ENCODE measurements at regions not wholly inside any gene's neighbourhood (a gene's known extent, or its start where the extent isn't known, plus 50 kb on each side); places are given as distances from the start of the nearest gene placed in this dataset.

DNA sequence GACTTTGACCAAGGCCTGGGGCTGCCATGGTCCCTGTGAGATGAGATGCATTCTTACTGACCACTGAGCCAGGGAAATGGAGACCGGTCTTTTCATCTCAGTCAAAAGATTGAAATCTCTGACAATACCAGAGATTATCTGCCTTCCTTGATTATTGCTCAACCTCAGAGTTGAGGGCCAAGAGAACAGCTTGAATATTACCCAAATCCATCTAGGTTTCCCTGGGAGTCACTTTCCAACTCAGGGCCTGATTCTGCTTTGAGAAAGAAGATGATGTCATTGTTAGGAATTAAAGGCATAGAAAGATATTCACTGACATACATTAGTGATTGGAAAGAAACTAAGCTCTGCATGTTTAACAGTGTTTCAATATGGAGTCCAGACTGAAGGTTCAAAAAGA is 515.9 kb upstream of the TBX3 start:
- no peaks in the 10 kb centered on the region for H3K4me1 ChIP-seq (ENCODE audit: control insufficient read depth, extremely low read depth, insufficient read depth, low read length)
- H3K27ac ChIP-seq (ENCODE audit: insufficient read depth, low read depth, low read length) = no peak overlapping the region
- ChIA-PET CTCF (no interaction called here), POLR2A (no interaction called here)
- H3K9me1 ChIP-seq (replicated peaks; ENCODE audit: control insufficient read depth, extremely low read depth, insufficient read depth, low read length) = no peaks in the 10 kb centered on the region
- H4K20me1 ChIP-seq (replicated peaks; ENCODE audit: control insufficient read depth, extremely low read depth, insufficient read depth, low read length) = no peaks in the 10 kb centered on the region
- no peak overlapping the region for H3K4me2 ChIP-seq (ENCODE audit: insufficient read depth, low read length)
- no peak overlapping the region for H3K4me3 ChIP-seq (replicated peaks in 1 of 3; ENCODE audit: insufficient read depth in 1 of 3, low read depth in 1 of 3, low read length in 3 of 3)
- H3K36me3 ChIP-seq (ENCODE audit: control insufficient read depth in 2 of 2, extremely low read depth in 1 of 2, insufficient read depth in 2 of 2, low read length in 2 of 2) = no peaks in the 10 kb centered on the region
- no peak for TF ChIP-seq MYC (IDR thresholded peaks at IDR 0.05; ENCODE audit: low read depth, low read length)
- TF ChIP-seq GATA2 (IDR thresholded peaks at IDR 0.05; ENCODE audit: insufficient read depth, insufficient read length, low read depth, low read length) = no peak
- H3K9ac ChIP-seq (replicated peaks; ENCODE audit: extremely low read depth, insufficient read depth, low read length) = no peak overlapping the region
- intact Hi-C loops (cut with micrococcal nuclease) (no loop called here), dilution Hi-C loops (cut with MboI; ENCODE audit: extremely low pct_ligation_motif_present, low sequenced_read_pairs) (no loop called here)
- no peak overlapping the region for H2AFZ ChIP-seq (ENCODE audit: low read depth, low read length)
- DNase-seq (ENCODE audit: low read depth, low spot score) = no peak
- H3K9me3 ChIP-seq (replicated peaks; ENCODE audit: control insufficient read depth, insufficient read depth, low read length) = peaks cover 7% of the 10 kb centered on the region
- BruUV-seq (replicated peaks) = no TSS peak
- H3K27me3 ChIP-seq (ENCODE audit: control insufficient read depth in 2 of 2, insufficient read depth in 2 of 2, low read length in 2 of 2) = no peaks in the 10 kb centered on the region
- FAIRE-seq = no peak
- no peaks in the 10 kb centered on the region for H3K79me2 ChIP-seq (ENCODE audit: control insufficient read depth, insufficient read depth, low read length)

DNA sequence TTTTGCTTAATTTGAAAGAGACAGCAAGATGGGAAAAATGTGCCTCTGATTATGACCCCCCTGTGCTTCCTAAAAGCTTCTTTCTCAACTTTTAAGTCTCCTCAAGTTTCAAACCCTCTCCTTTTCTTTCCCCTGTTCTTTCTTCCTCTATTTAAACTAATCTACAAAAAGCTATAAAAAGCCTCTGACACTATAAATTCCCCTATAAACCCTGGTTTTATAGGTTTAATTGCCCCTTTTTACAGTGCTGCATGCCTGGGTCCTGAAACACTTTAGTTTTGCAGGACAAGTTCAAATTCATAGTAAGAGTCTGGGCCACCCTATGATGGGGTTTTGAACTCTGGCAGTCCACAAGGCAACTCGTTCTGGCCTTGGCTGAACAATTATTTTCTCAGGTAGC is 510.9 kb upstream of the TBX3 start:
- POLR2A ChIA-PET = no interaction called here
- CTCF ChIA-PET = no interaction called here
- H3K79me2 ChIP-seq (ENCODE audit: control insufficient read depth, insufficient read depth, low read length) = no peaks in the 10 kb centered on the region

More for the DNA sequence above, 510.9 kb upstream of the TBX3 start:
- H3K9me3 ChIP-seq (replicated peaks; ENCODE audit: control insufficient read depth, insufficient read depth, low read length) = peaks cover 7% of the 10 kb centered on the region
- no peak for TF ChIP-seq FOS (IDR thresholded peaks at IDR 0.05; ENCODE audit: borderline replicate concordance, insufficient read depth, low read length)
- TF ChIP-seq JUN (IDR thresholded peaks at IDR 0.05; ENCODE audit: borderline replicate concordance, insufficient read depth, insufficient read length, low read depth) = no peak
- TF ChIP-seq, protein P1, sequence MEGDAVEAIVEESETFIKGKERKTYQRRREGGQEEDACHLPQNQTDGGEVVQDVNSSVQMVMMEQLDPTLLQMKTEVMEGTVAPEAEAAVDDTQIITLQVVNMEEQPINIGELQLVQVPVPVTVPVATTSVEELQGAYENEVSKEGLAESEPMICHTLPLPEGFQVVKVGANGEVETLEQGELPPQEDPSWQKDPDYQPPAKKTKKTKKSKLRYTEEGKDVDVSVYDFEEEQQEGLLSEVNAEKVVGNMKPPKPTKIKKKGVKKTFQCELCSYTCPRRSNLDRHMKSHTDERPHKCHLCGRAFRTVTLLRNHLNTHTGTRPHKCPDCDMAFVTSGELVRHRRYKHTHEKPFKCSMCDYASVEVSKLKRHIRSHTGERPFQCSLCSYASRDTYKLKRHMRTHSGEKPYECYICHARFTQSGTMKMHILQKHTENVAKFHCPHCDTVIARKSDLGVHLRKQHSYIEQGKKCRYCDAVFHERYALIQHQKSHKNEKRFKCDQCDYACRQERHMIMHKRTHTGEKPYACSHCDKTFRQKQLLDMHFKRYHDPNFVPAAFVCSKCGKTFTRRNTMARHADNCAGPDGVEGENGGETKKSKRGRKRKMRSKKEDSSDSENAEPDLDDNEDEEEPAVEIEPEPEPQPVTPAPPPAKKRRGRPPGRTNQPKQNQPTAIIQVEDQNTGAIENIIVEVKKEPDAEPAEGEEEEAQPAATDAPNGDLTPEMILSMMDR (IDR thresholded peaks at IDR 0.05; ENCODE audit: extremely low read depth in 1 of 2, insufficient read depth in 1 of 2, low read depth in 1 of 2, low read length in 2 of 2) = no peak
- TF ChIP-seq MYC (IDR thresholded peaks at IDR 0.05; ENCODE audit: low read depth, low read length) = no peak
- TF ChIP-seq POLR2AphosphoS5 (IDR thresholded peaks at IDR 0.05; ENCODE audit: insufficient read depth, low read depth, low read length) = no peak
- TF ChIP-seq POLR2A (IDR thresholded peaks at IDR 0.05; ENCODE audit: low read depth, low read length) = no peak
- TF ChIP-seq GATA2 (IDR thresholded peaks at IDR 0.05; ENCODE audit: insufficient read depth, insufficient read length, low read depth, low read length) = no peak
- no peak for TF ChIP-seq EZH2 (IDR thresholded peaks at IDR 0.05; ENCODE audit: borderline replicate concordance, low read depth, low read length, severe bottlenecking)
- TF ChIP-seq, protein P2, sequence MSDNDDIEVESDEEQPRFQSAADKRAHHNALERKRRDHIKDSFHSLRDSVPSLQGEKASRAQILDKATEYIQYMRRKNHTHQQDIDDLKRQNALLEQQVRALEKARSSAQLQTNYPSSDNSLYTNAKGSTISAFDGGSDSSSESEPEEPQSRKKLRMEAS (IDR thresholded peaks at IDR 0.05; ENCODE audit: insufficient read depth, insufficient read length) = no peak
- no peaks in the 10 kb centered on the region for H3K4me1 ChIP-seq (ENCODE audit: control insufficient read depth, extremely low read depth, insufficient read depth, low read length)
- no peaks in the 10 kb centered on the region for H3K27me3 ChIP-seq (ENCODE audit: control insufficient read depth in 2 of 2, insufficient read depth in 2 of 2, low read length in 2 of 2)
- H3K4me3 ChIP-seq (replicated peaks in 1 of 3; ENCODE audit: insufficient read depth in 1 of 3, low read depth in 1 of 3, low read length in 3 of 3) = no peak overlapping the region
- H3K9me1 ChIP-seq (replicated peaks; ENCODE audit: control insufficient read depth, extremely low read depth, insufficient read depth, low read length) = no peaks in the 10 kb centered on the region
- H4K20me1 ChIP-seq (replicated peaks; ENCODE audit: control insufficient read depth, extremely low read depth, insufficient read depth, low read length) = no peaks in the 10 kb centered on the region
- intact Hi-C loops (cut with micrococcal nuclease) (no loop called here), dilution Hi-C loops (cut with MboI; ENCODE audit: extremely low pct_ligation_motif_present, low sequenced_read_pairs) (no loop called here)
- BruUV-seq (replicated peaks) = no TSS peak
- H3K27ac ChIP-seq (ENCODE audit: insufficient read depth, low read depth, low read length) = no peak overlapping the region
- DNase-seq (ENCODE audit: low read depth, low spot score) = no peak
- H3K36me3 ChIP-seq (ENCODE audit: control insufficient read depth in 2 of 2, extremely low read depth in 1 of 2, insufficient read depth in 2 of 2, low read length in 2 of 2) = no peaks in the 10 kb centered on the region
- no peak overlapping the region for H3K4me2 ChIP-seq (ENCODE audit: insufficient read depth, low read length)
- no peak overlapping the region for H2AFZ ChIP-seq (ENCODE audit: low read depth, low read length)
- FAIRE-seq = no peak
- H3K9ac ChIP-seq (replicated peaks; ENCODE audit: extremely low read depth, insufficient read depth, low read length) = no peak overlapping the region

All from endothelial cell of umbilical vein (primary cell).